Endometrial microvascular endothelial cells (primary cell): ENCODE measurements at regions not wholly inside any gene's neighbourhood (a gene's known extent, or its start where the extent isn't known, plus 50 kb on each side); places are given as distances from the start of the nearest gene placed in this dataset.
"Not testable (repeated sequence)": the region's sequence is repeated elsewhere in the genome, so short reads cannot be mapped to it uniquely, and the experiment has no call there.

Experiments
- in situ Hi-C: cut with HindIII; loops from 2 replicates; pipeline ENCODE4 v1.10.0; 2017; ENCODE audit warnings: low sequenced_read_pairs, low pct_unique_long_range_greater_than_20kb; ENCODE audit errors: inconsistent ontology term

- in situ Hi-C loops, result no loop called here
These were observed 62.6 kb downstream of the DUSP6 start for GRCh38 chr12:89289720-89290119.

GRCh38 chr12:89288959-89289358 is 63.3 kb downstream of the DUSP6 start:
- in situ Hi-C loops, result no loop called here

GRCh38 chr12:89286501-89286900 is 65.8 kb downstream of the DUSP6 start:
- in situ Hi-C loops, result no loop called here

GRCh38 chr12:89281539-89281867 is 70.8 kb downstream of the DUSP6 start:
- in situ Hi-C loops, result no loop called here

- in situ Hi-C loops, result no loop called here
These were observed 71.3 kb downstream of the DUSP6 start for GRCh38 chr12:89280833-89281538.

- in situ Hi-C loops, result no loop called here
These were observed 72.8 kb downstream of the DUSP6 start for GRCh38 chr12:89279499-89279898.

- in situ Hi-C loops, result no loop called here
These were observed 73.4 kb downstream of the DUSP6 start for GRCh38 chr12:89278862-89279261.

GRCh38 chr12:89278169-89278568 is 74.1 kb downstream of the DUSP6 start:
- in situ Hi-C loops, result no loop called here

- in situ Hi-C loops, result no loop called here
These were observed 75.4 kb downstream of the DUSP6 start for GRCh38 chr12:89276860-89277259.

GRCh38 chr12:89273525-89273924 is 78.8 kb downstream of the DUSP6 start:
- in situ Hi-C loops, result no loop called here

GRCh38 chr12:89270548-89270947 is 81.8 kb downstream of the DUSP6 start:
- in situ Hi-C loops, result no loop called here

- in situ Hi-C loops, result no loop called here
These were observed 83.1 kb downstream of the DUSP6 start for GRCh38 chr12:89269174-89269573.

- in situ Hi-C loops, result no loop called here
These were observed 84.9 kb downstream of the DUSP6 start for GRCh38 chr12:89267404-89267803.

GRCh38 chr12:89266574-89267188 is 85.6 kb downstream of the DUSP6 start:
- in situ Hi-C loops, result not testable (repeated sequence)

- in situ Hi-C loops, result no loop called here
These were observed 87.5 kb downstream of the DUSP6 start for GRCh38 chr12:89264837-89265236.

GRCh38 chr12:89263900-89264299 is 88.4 kb downstream of the DUSP6 start:
- in situ Hi-C loops, result no loop called here

GRCh38 chr12:89262855-89263552 is 89.3 kb downstream of the DUSP6 start:
- in situ Hi-C loops, result no loop called here

- in situ Hi-C loops, result no loop called here
These were observed 90.3 kb downstream of the DUSP6 start for GRCh38 chr12:89261982-89262381.

- in situ Hi-C loops, result no loop called here
These were observed 91.3 kb downstream of the DUSP6 start for GRCh38 chr12:89260841-89261637.
